Fibroblast of lung (primary cell): ENCODE measurements at regions not wholly inside any gene's neighbourhood (a gene's known extent, or its start where the extent isn't known, plus 50 kb on each side); places are given as distances from the start of the nearest gene placed in this dataset.

ENCODE experiments used
- CTCF ChIP-seq, 2 donors: IDR thresholded peaks in 1 of 2; conservative IDR thresholded peaks in 1 of 2; 1 replicate in 1 of 2; 2 replicates in 1 of 2; pipeline ENCODE4 v1.5.1; 2011 to 2012; ENCODE audit warnings: low read length in 2 of 2, control low read depth in 1 of 2, inconsistent platforms in 1 of 2, low read depth in 1 of 2, mild to moderate bottlenecking in 1 of 2
- EZH2 ChIP-seq: IDR thresholded peaks from 2 replicates; pipeline ENCODE4 v1.5.1; 2012; ENCODE audit warnings: low read length, control low read depth, mild to moderate bottlenecking; ENCODE audit errors: missing control alignments

- TF ChIP-seq CTCF (conservative IDR thresholded peaks at IDR 0.05 in 1 of 2, IDR thresholded peaks at IDR 0.05 in 1 of 2; ENCODE audit: low read depth in 1 of 2, low read length in 2 of 2): no peak
- TF ChIP-seq EZH2: no peak
Measured at GRCh38 chr13:33367171-33367895, 81.8 kb upstream of the STARD13 start.
